HL-60/S4 treated with phorbol 12-myristate 13-acetate at 8.2 ng/mL for 4 days and 3 days (cell line): ENCODE measurements at regions not wholly inside any gene's neighbourhood (a gene's known extent, or its start where the extent isn't known, plus 50 kb on each side); places are given as distances from the start of the nearest gene placed in this dataset.
"Not testable (repeated sequence)": the region's sequence is repeated elsewhere in the genome, so short reads cannot be mapped to it uniquely, and the experiment has no call there.

ENCODE experiments used
- in situ Hi-C: fragments of 300-500 bp; cut with MboI; formaldehyde crosslinking; loops from 2 replicates; pipeline ENCODE4 v1.15.0; 2022; ENCODE audit warnings: low sequenced_read_pairs

GRCh38 chr16:52740766-52741165 lies 193.8 kb upstream of the TOX3 start:
- in situ Hi-C loops = no loop called here

- in situ Hi-C loops = no loop called here
Measured at GRCh38 chr16:52740333-52740732, 193.4 kb upstream of the TOX3 start.

- in situ Hi-C loops = not testable (repeated sequence)
Measured at GRCh38 chr16:52738992-52739391, 192.0 kb upstream of the TOX3 start.

- in situ Hi-C loops = no loop called here
Measured at GRCh38 chr16:52731219-52731875, 184.4 kb upstream of the TOX3 start.

GRCh38 chr16:52729731-52730130 lies 182.8 kb upstream of the TOX3 start:
- in situ Hi-C loops = no loop called here

GRCh38 chr16:52727849-52728248 lies 180.9 kb upstream of the TOX3 start:
- in situ Hi-C loops = no loop called here

- in situ Hi-C loops = no loop called here
Measured at GRCh38 chr16:52727441-52727840, 180.5 kb upstream of the TOX3 start.

- in situ Hi-C loops = no loop called here
Measured at GRCh38 chr16:52725461-52725860, 178.5 kb upstream of the TOX3 start.

GRCh38 chr16:52725043-52725442 lies 178.1 kb upstream of the TOX3 start:
- in situ Hi-C loops = no loop called here

GRCh38 chr16:52721331-52721730 lies 174.4 kb upstream of the TOX3 start:
- in situ Hi-C loops = no loop called here

GRCh38 chr16:52718046-52718445 lies 171.1 kb upstream of the TOX3 start:
- in situ Hi-C loops = loop anchor here (10.0 kb wide), 1 partner anchor 57 kb away; no protein-coding TSS in a partner anchor

- in situ Hi-C loops = loop anchor here (10.0 kb wide), 1 partner anchor 61 kb away; no protein-coding TSS in a partner anchor
Measured at GRCh38 chr16:52713740-52714139, 166.8 kb upstream of the TOX3 start.

- in situ Hi-C loops = no loop called here
Measured at GRCh38 chr16:52709306-52709705, 162.4 kb upstream of the TOX3 start.

GRCh38 chr16:52708476-52708875 lies 161.5 kb upstream of the TOX3 start:
- in situ Hi-C loops = no loop called here

GRCh38 chr16:52707676-52708337 lies 160.9 kb upstream of the TOX3 start:
- in situ Hi-C loops = no loop called here

GRCh38 chr16:52705122-52705521 lies 158.2 kb upstream of the TOX3 start:
- in situ Hi-C loops = no loop called here

- in situ Hi-C loops = no loop called here
Measured at GRCh38 chr16:52697971-52698370, 151.0 kb upstream of the TOX3 start.

- in situ Hi-C loops = no loop called here
Measured at GRCh38 chr16:52696126-52696525, 149.2 kb upstream of the TOX3 start.

- in situ Hi-C loops = no loop called here
Measured at GRCh38 chr16:52690468-52690867, 143.5 kb upstream of the TOX3 start.

GRCh38 chr16:52680993-52681392 lies 134.1 kb upstream of the TOX3 start:
- in situ Hi-C loops = no loop called here

- in situ Hi-C loops = no loop called here
Measured at GRCh38 chr16:52677501-52677900, 130.6 kb upstream of the TOX3 start.

- in situ Hi-C loops = no loop called here
Measured at GRCh38 chr16:52676959-52677358, 130.0 kb upstream of the TOX3 start.

- in situ Hi-C loops = no loop called here
Measured at GRCh38 chr16:52671590-52671989, 124.6 kb upstream of the TOX3 start.
